Glomerular visceral epithelial cell (primary cell): ENCODE measurements at regions not wholly inside any gene's neighbourhood (a gene's known extent, or its start where the extent isn't known, plus 50 kb on each side); places are given as distances from the start of the nearest gene placed in this dataset.
"Not testable (repeated sequence)": the region's sequence is repeated elsewhere in the genome, so short reads cannot be mapped to it uniquely, and the experiment has no call there.

Experiments used
- DNase-seq: peaks from one replicate; pipeline ENCODE4 v3.0.0-alpha.2; 2016; ENCODE audit errors: extremely low spot score

GRCh38 chr4:179114615-179115014, 1672.4 kb upstream of the AGA start:
- no peak for DNase-seq

- peak; percentile 13 for DNase-seq
Measured at GRCh38 chr4:179116011-179116410, 1673.8 kb upstream of the AGA start.

GRCh38 chr4:179116581-179116980, 1674.3 kb upstream of the AGA start:
- no peak for DNase-seq

- DNase-seq, result no peak
Measured at GRCh38 chr4:179123084-179123483, 1680.8 kb upstream of the AGA start.

GRCh38 chr4:179124419-179124818, 1682.2 kb upstream of the AGA start:
- no peak for DNase-seq

- DNase-seq, result no peak
Measured at GRCh38 chr4:179124957-179125356, 1682.7 kb upstream of the AGA start.

- DNase-seq, result no peak
Measured at GRCh38 chr4:179125870-179126269, 1683.6 kb upstream of the AGA start.

- no peak for DNase-seq
Measured at GRCh38 chr4:179128299-179128698, 1686.1 kb upstream of the AGA start.

- no peak for DNase-seq
Measured at GRCh38 chr4:179130122-179130714, 1688.0 kb upstream of the AGA start.

GRCh38 chr4:179145746-179146525, 1703.7 kb upstream of the AGA start:
- peak; percentile 58 for DNase-seq

GRCh38 chr4:179151770-179152169, 1709.5 kb upstream of the AGA start:
- DNase-seq, result no peak

- DNase-seq, result no peak
Measured at GRCh38 chr4:179163147-179163546, 1720.9 kb upstream of the AGA start.

GRCh38 chr4:179164267-179164999, 1722.2 kb upstream of the AGA start:
- DNase-seq, result no peak

GRCh38 chr4:179165000-179165738, 1722.9 kb upstream of the AGA start:
- DNase-seq, result no peak

- DNase-seq, result no peak
Measured at GRCh38 chr4:179165862-179166261, 1723.6 kb upstream of the AGA start.

- not testable (repeated sequence) for DNase-seq
Measured at GRCh38 chr4:179170308-179170707, 1728.1 kb upstream of the AGA start.

GRCh38 chr4:179182741-179183140, 1740.5 kb upstream of the AGA start:
- DNase-seq, result no peak

GRCh38 chr4:179195887-179196286, 1753.7 kb upstream of the AGA start:
- DNase-seq, result no peak

- DNase-seq, result peak; percentile 59
Measured at GRCh38 chr4:179196511-179196910, 1754.3 kb upstream of the AGA start.

GRCh38 chr4:179200681-179201080, 1758.4 kb upstream of the AGA start:
- DNase-seq, result no peak

GRCh38 chr4:179225594-179225993, 1783.4 kb upstream of the AGA start:
- DNase-seq, result no peak

GRCh38 chr4:179248821-179249220, 1806.6 kb upstream of the AGA start:
- DNase-seq, result no peak
